ENCODE measurements at regions not wholly inside any gene's neighbourhood (a gene's known extent, or its start where the extent isn't known, plus 50 kb on each side); places are given as distances from the start of the nearest gene placed in this dataset.
A peak's percentile ranks its signal among the peaks of the same experiment; 100 is the strongest.

- H3K27ac ChIP-seq, result no peak overlapping the region
- WGBS, 4 donors, result 76 to 83% (median 80%) methylated on average over 2 of the region's 2 CpGs
Measured at GRCh38 chr11:24383137-24383536, 113.7 kb upstream of the LUZP2 start.

GRCh38 chr11:24384240-24384639 lies 112.6 kb upstream of the LUZP2 start:
- no peaks in the 10 kb centered on the region for H3K4me1 ChIP-seq (replicated peaks in 1 of 2)
- 66 to 73% (median 70%) methylated on average over 3 of the region's 3 CpGs for WGBS, 4 donors
- H3K36me3 ChIP-seq (replicated peaks in 1 of 2), result no peaks in the 10 kb centered on the region
- H3K4me3 ChIP-seq, result no peak overlapping the region
- DNase-seq, result no peak
- H3K27me3 ChIP-seq, result no peaks in the 10 kb centered on the region
- intact Hi-C loops (cut with DNase I), result no loop called here
- no peaks in the 10 kb centered on the region for H3K9me3 ChIP-seq (replicated peaks in 1 of 3)
- no peak overlapping the region for H3K27ac ChIP-seq
- no peak for TF ChIP-seq CTCF (IDR thresholded peaks at IDR 0.05)
- no peak for TF ChIP-seq POLR2A (IDR thresholded peaks at IDR 0.05)

More at GRCh38 chr11:24383137-24383536, 113.7 kb upstream of the LUZP2 start:
- H3K27me3 ChIP-seq, result no peaks in the 10 kb centered on the region
- H3K9me3 ChIP-seq (replicated peaks in 1 of 3), result no peaks in the 10 kb centered on the region
- no peak overlapping the region for H3K4me3 ChIP-seq
- H3K4me1 ChIP-seq (replicated peaks in 1 of 2), result no peaks in the 10 kb centered on the region
- intact Hi-C loops (cut with DNase I), result no loop called here
- no peaks in the 10 kb centered on the region for H3K36me3 ChIP-seq (replicated peaks in 1 of 2)
- TF ChIP-seq CTCF (IDR thresholded peaks at IDR 0.05) (no peak), POLR2A (IDR thresholded peaks at IDR 0.05) (no peak)
- no peak for DNase-seq

GRCh38 chr11:24386546-24387397 lies 110.1 kb upstream of the LUZP2 start:
- intact Hi-C loops (cut with DNase I), result no loop called here
- no peaks in the 10 kb centered on the region for H3K27me3 ChIP-seq
- no peaks in the 10 kb centered on the region for H3K9me3 ChIP-seq (replicated peaks in 1 of 3)
- no peak overlapping the region for H3K4me3 ChIP-seq
- 59 to 68% (median 61%) methylated on average over 6 of the region's 6 CpGs for WGBS, 4 donors
- no peaks in the 10 kb centered on the region for H3K36me3 ChIP-seq (replicated peaks in 1 of 2)
- H3K4me1 ChIP-seq (replicated peaks in 1 of 2), result no peaks in the 10 kb centered on the region
- peak; percentile 21 to 46 (median 40) for TF ChIP-seq CTCF (IDR thresholded peaks at IDR 0.05)
- no peak for TF ChIP-seq POLR2A (IDR thresholded peaks at IDR 0.05)
- H3K27ac ChIP-seq, result no peak overlapping the region
- no peak for DNase-seq

GRCh38 chr11:24389575-24389974 lies 107.3 kb upstream of the LUZP2 start:
- Histone ChIP-seq H3K27ac (no peak overlapping the region), H3K9me3 (replicated peaks in 1 of 3) (no peaks in the 10 kb centered on the region), H3K36me3 (replicated peaks in 1 of 2) (no peaks in the 10 kb centered on the region), H3K27me3 (no peaks in the 10 kb centered on the region), H3K4me1 (replicated peaks in 1 of 2) (no peaks in the 10 kb centered on the region), H3K4me3 (no peak overlapping the region)
- WGBS, 4 donors, result 85 to 86% (median 86%) methylated on average over 5 of the region's 5 CpGs
- no peak for DNase-seq
- TF ChIP-seq POLR2A (IDR thresholded peaks at IDR 0.05) (no peak), CTCF (IDR thresholded peaks at IDR 0.05) (no peak)
- intact Hi-C loops (cut with DNase I), result no loop called here
